ENCODE measurements at regions not wholly inside any gene's neighbourhood (a gene's known extent, or its start where the extent isn't known, plus 50 kb on each side); places are given as distances from the start of the nearest gene placed in this dataset.

DNA sequence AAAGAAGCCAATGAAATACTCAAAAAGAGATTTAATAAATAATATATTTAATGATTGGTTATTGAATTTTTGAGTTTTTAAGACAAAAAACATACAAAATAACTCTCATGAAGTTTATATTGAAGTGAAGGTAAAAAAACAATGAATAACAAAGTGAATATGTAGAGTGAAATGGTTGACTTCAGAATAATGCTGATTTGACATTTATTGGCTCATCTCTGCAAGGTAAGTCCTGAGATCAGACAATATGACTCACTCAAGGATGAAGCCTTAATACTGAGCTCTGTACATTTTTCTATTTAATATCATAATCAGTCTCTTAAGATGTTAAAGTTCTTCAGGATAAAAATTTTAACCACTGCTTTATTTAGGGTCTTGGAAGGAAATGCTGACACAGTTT lies 1398.9 kb upstream of the PCDH9 start:
- Histone ChIP-seq H3K56ac (replicated peaks; ENCODE audit: insufficient read length, low read depth, low read length) (no peak overlapping the region), H3K14ac (ENCODE audit: insufficient read length) (no peak overlapping the region), H3K18ac (ENCODE audit: extremely low read depth, low read length) (no peak overlapping the region), H3K27ac (ENCODE audit: low read depth, low read length) (no peak overlapping the region), H4K91ac (replicated peaks; ENCODE audit: insufficient read length, low read length) (no peak overlapping the region), H3K79me2 (ENCODE audit: control insufficient read depth in 1 of 2, insufficient read depth in 2 of 2, low read length in 2 of 2) (no peaks in the 10 kb centered on the region), H3K4me2 (ENCODE audit: insufficient read depth in 1 of 2, low read depth in 2 of 2, low read length in 2 of 2) (no peak overlapping the region), H3K9ac (replicated peaks in 1 of 4; ENCODE audit: extremely low read depth in 1 of 4, low read depth in 3 of 4, low read length in 3 of 4) (no peak overlapping the region), H3K9me3 (ENCODE audit: insufficient read depth in 2 of 2, low read depth in 1 of 2, low read length in 1 of 2) (no peaks in the 10 kb centered on the region), H2BK5ac (ENCODE audit: low read depth, low read length) (no peak overlapping the region), H3K27me3 (replicated peaks in 1 of 4; ENCODE audit: control insufficient read depth in 3 of 4, extremely low read depth in 1 of 4, insufficient read depth in 3 of 4, low read length in 3 of 4) (no peaks in the 10 kb centered on the region), H2AK5ac (ENCODE audit: low read depth, low read length) (no peak overlapping the region), H3K23me2 (ENCODE audit: low read depth, low read length) (no peaks in the 10 kb centered on the region; the same call in 1 of the 2 replicates), H3K4me1 (replicated peaks in 1 of 4; ENCODE audit: control insufficient read depth in 3 of 4, insufficient read depth in 4 of 4, low read length in 3 of 4) (no peaks in the 10 kb centered on the region), H3K79me1 (ENCODE audit: low read depth, low read length) (no peaks in the 10 kb centered on the region), H2BK20ac (ENCODE audit: low read length) (no peak overlapping the region), H2BK12ac (ENCODE audit: low read depth, low read length) (no peak overlapping the region), H3K4me3 (ENCODE audit: extremely low read depth in 1 of 4, insufficient read depth in 2 of 4, low read depth in 3 of 4, low read length in 4 of 4) (no peak overlapping the region), H3K23ac (ENCODE audit: insufficient read length) (no peak overlapping the region), H4K20me1 (replicated peaks in 1 of 2; ENCODE audit: control insufficient read depth in 1 of 2, insufficient read depth in 2 of 2, low read length in 2 of 2) (no peaks in the 10 kb centered on the region), H3K36me3 (ENCODE audit: control insufficient read depth in 2 of 4, insufficient read depth in 4 of 4, low read length in 3 of 4) (no peaks in the 10 kb centered on the region), H2BK15ac (ENCODE audit: low read length) (no peak overlapping the region), H3K4ac (replicated peaks; ENCODE audit: insufficient read length, low read depth, low read length) (no peak overlapping the region), H2AFZ (ENCODE audit: low read length) (no peak overlapping the region), H4K5ac (ENCODE audit: insufficient read length, low read depth, low read length) (no peak overlapping the region), H4K8ac (ENCODE audit: extremely low read depth, insufficient read depth, low read length) (no peak overlapping the region), H2BK120ac (replicated peaks; ENCODE audit: low read depth, low read length) (no peak overlapping the region)
- no peak for TF ChIP-seq RXRA (IDR thresholded peaks at IDR 0.05; ENCODE audit: insufficient read depth, low read depth, low read length)
- peak; percentile 77; the same call in 1 of the 2 replicates for TF ChIP-seq MAFK (IDR thresholded peaks at IDR 0.05; ENCODE audit: low read depth, low read length)
- no peak for FAIRE-seq
- ChIA-PET POLR2A (ENCODE audit: partially characterized antibody) (no interaction called here), CTCF (ENCODE audit: partially characterized antibody) (no interaction called here)
- DNase-seq (ENCODE audit: low read depth in 1 of 2, low spot score in 2 of 2): no peak

Data from H1 (cell line).